NCI-H2227 (cell line): ENCODE measurements at regions not wholly inside any gene's neighbourhood (a gene's known extent, or its start where the extent isn't known, plus 50 kb on each side); places are given as distances from the start of the nearest gene placed in this dataset.
"Not testable (repeated sequence)": the region's sequence is repeated elsewhere in the genome, so short reads cannot be mapped to it uniquely, and the experiment has no call there.

Experiments
- DNase-seq: peaks from one replicate; lab custom pipeline; 2025; ENCODE audit not compliant: unreplicated experiment; lab: John Stamatoyannopoulos, UW

DNA sequence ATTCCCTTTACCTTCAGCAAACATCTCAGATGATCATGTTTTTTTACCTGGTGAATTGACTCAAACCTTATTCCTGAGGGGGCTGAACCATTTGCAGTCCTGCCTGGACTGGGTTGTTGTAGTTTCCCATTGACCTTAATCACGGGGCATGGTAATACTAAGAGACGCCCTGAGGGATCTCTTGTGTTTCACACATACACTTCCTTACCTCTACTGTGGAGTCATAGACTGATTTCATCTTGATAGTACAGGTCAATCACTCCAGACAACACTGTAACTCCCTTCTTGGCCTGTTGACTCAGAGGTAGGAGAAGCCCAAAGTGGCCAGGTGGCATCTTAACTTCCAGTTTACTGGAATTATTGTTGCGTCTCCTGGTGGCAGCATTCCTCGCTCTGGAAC, 1064.0 kb upstream of the PCDH10 start:
- DNase-seq = no peak

DNA sequence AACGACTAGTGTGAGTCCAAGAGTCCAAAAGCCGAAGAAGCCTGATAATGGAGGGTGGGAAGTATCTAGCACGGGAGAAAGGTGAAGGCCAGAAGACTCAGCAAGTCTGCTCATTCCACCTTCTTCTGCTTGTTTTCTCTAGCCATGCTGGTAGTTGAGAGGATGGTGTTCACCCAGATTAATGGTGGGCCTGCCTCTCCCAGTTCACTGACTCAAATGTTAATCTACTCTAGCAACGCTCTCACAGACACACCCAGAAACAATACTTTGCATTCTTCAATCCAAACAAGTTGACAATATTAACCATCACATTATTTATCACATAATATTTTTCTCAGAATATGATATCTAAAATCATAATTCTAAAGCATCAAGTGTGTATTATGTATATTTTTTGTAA, 1055.1 kb upstream of the PCDH10 start:
- DNase-seq = no peak

DNA sequence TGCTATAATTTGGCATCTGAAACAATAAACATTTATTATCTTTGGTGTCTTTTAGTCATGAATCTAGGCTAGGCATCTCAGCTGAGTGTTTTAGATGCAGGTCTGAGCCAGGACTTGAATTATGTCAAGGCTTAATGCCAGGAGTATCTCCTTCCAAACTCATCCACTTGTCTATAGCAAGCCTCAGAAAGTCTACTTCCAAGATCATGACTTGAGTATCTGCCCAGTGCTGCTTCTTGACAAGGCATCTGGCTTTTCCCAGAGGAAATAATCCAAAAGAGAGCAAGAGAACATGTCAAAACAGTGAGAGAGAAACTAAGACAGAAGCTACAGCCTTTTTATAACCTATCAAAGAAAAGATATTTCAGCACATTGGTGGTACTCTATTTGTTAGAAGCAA, 1052.1 kb upstream of the PCDH10 start:
- no peak for DNase-seq

- no peak for DNase-seq
These were observed 1047.6 kb upstream of the PCDH10 start for GRCh38 chr4:132101526-132101925.

DNA sequence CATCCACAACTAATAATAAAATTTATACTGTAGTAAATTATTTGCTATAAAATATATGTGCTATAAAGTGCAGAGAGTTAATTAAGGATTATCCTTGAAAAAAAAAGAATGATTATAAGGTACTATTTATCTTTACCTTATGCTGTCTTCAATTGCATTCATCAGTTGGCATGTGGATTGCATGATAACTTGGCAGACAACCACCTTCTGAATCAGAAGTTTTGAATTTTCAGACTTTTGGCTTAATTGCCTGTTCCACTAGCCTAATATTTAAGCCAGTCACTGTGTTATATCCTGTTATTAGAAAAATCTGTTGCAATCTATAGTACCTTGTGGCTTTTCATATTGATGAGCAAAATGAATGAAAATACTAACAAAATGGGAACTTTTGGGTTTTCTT, 1040.3 kb upstream of the PCDH10 start:
- DNase-seq = no peak

DNA sequence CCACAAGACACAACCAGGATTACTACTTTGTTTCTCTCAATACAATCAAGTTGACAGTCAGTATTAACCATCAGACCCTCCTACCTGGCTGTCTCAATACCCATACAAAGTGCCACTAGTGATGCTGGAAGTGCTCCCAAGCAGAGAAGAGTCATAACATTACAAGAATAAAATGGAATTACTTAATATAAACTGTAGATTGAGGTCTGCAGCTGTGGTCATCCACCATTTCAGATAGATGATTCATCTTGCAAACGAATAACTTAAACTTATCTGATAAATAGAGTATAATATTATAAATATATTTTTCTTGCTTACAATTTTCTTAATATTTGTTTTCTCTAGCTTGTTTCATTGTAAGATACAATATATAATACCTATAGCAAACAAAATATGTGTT, 1034.2 kb upstream of the PCDH10 start:
- DNase-seq = no peak

DNA sequence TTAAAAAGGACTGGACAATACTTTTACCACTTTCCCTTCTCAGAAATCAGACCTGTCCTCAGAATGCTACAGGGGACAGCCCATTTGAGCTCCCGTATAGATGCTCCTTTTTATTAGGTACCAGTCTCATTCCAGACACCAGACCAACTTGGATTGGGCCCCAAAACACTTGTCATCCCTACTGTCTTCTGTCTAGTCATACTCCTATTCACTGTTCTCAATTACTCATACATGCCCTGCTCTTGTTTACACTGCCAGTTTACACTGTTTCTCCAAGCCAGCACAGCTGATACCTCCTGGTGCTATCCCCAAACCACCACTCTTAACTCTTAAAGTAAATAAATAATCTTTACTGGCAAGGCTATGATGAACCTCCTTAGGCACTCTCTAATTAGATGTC, 1026.4 kb upstream of the PCDH10 start:
- DNase-seq = not testable (repeated sequence)

- DNase-seq = peak; percentile 8
These were observed 1025.0 kb upstream of the PCDH10 start for GRCh38 chr4:132123870-132124623.

GRCh38 chr4:132124624-132124974, 1024.5 kb upstream of the PCDH10 start:
- no peak for DNase-seq

DNA sequence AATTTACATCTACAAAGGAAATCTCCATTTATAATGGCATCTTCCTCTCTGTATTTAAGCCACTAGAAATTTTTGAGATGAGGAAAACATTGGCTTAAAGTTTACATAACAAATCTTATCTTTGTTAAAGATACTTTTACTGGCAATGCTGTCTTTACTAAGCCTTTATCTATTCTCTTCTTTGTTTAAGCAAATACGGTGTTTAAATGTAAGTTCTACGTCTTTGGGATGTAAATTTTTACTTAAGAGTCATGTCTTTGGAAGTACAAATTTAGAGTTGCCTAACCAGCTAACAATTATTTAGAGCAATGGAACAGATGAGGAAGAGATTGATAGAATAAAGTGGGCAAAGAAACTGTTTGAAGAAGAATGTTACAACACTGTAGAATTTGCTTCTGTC, 1024.0 kb upstream of the PCDH10 start:
- no peak for DNase-seq

DNA sequence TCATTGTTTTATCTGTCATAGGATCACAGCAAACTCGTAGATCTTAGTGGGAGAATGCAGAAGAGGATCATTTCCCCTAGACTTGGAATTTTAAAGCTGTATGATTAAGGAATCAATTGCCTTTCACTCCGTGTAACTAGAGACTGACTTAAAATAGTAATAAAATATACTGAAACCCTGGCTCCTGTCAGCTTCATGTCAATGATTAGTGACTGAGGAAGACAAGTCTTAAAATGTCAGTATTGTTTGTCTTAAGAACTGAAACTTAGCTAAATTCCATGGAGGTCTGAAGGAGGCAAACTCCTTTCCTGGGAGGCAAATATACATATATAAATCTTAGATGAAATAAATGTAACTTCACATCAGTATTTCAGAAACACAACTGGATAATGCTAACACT, 1016.7 kb upstream of the PCDH10 start:
- DNase-seq = no peak

- no peak for DNase-seq
These were observed 979.4 kb upstream of the PCDH10 start for GRCh38 chr4:132169660-132170059.

DNA sequence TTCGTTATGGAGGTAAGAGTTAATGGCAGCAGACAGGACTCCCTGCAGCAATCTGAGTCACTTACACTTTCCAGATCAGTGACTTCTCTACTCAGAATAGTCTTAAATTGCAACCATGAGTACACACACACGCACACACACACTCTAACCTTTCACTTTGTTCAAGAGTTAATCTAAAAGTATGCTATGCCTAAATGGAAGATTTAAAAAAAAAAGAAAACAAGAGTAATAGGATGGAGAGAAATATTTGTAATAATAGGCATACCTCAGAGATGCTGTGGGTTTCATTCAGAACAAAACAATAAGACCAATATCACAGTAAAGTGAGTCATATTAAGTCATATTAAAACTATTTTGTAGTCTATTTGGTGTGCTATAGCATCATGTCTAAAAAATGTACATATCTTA, 969.1 kb upstream of the PCDH10 start:
- no peak for DNase-seq

DNA sequence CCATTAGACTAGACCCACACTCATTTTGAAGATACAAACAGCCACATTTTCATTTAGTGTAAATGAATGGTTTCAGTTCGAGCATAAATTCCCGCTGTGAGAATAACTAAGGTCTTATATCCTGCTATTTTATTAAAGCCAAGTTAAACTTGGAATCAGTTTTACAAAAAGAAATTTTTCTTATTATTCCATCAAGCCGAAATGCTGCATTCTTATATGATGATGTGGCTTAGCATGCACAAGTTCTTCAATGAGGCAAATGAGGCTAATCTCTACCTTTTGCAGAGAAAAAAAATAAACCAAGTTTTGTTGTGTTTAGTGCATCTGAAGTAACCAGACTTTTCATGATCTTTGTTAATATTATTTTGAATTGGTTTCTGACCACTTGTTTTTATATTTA, 953.9 kb upstream of the PCDH10 start:
- DNase-seq = no peak

DNA sequence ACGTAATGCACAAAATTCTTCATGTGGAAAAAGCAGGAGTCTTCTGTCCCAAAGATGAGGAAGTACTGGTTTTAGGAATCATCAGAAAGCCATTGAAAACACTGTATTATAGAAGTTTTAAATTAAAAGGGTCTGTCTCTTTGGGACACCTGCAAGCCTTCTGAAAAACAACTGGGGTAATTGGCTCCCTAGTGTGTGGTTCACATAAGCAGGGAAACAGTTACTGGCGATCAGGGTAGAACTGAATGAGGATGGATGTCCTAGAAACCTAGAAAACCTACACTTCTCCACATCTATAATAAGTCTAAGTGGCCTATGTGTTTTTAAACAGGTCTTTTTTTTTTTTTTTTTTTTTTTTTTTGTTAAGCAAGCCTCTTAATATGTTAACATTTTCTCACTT, 945.5 kb upstream of the PCDH10 start:
- no peak for DNase-seq

GRCh38 chr4:132214519-132214918, 934.6 kb upstream of the PCDH10 start:
- no peak for DNase-seq

DNA sequence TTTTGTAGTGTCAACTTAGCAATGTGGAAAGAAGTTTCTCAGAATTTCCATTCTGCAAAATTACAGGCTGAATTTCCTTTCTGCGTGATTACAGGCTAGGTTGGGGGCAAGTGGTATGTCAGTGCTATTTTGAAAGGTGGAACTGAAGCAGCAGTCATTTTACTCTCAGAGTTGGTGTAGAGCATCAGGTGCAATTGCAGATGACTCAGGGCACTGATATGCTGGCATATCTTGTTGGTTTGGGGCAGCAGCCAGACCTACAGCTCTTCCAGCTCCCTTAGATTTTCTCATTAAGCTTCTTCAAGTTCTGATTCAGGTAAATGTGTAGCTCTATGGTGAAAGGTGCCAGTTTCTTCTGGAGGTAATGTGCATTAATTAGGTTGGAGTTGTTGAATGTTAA, 930.7 kb upstream of the PCDH10 start:
- DNase-seq = no peak

- DNase-seq = no peak
These were observed 921.8 kb upstream of the PCDH10 start for GRCh38 chr4:132227151-132227856.

GRCh38 chr4:132227857-132228165, 921.3 kb upstream of the PCDH10 start:
- peak; percentile 69 for DNase-seq

DNA sequence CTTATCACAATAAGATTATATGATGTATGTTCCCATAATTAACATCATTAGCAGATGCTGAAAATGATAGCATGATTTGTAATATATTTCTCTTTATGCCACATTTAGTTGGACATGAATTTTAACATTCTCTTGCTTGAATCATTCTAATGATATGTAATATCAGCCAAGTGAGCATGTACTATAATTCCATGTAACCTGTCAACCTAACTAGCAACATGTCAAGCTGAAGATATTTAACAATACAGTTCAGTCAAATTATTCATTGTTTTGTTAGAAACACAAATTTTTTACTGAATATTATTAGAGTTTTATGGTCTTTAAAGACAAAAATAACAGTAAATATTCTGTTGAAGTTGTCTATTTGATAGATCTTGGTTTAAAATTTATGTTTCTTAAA, 920.4 kb upstream of the PCDH10 start:
- DNase-seq = no peak

DNA sequence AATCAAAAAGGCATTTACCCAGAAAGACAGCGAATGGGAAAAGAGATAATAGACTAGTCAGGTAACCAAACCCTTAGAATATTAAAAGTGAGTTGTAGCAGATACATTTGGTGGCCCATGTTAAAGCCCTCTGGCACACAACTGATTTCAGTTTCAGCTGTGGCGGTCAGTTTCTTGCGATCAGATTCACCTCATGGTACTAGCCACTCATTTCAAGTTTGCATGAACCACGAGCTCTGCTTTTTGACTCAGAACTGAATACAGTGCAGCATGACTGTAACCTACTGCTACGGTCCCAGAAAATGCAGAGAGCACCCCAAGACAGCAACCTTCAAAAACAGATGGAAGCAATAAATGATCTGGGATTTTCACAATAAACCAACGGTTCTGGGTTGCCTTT, 919.1 kb upstream of the PCDH10 start:
- DNase-seq = no peak

- no peak for DNase-seq
These were observed 910.4 kb upstream of the PCDH10 start for GRCh38 chr4:132238697-132239096.

GRCh38 chr4:132240081-132240480, 909.0 kb upstream of the PCDH10 start:
- no peak for DNase-seq
